Neuronal stem cell (in vitro differentiated cells): ENCODE measurements at regions not wholly inside any gene's neighbourhood (a gene's known extent, or its start where the extent isn't known, plus 50 kb on each side); places are given as distances from the start of the nearest gene placed in this dataset.
"Not testable (repeated sequence)": the region's sequence is repeated elsewhere in the genome, so short reads cannot be mapped to it uniquely, and the experiment has no call there.

ENCODE experiments used
- DNase-seq: peaks from one replicate; pipeline ENCODE4 v3.0.0-alpha.2; 2013; ENCODE audit warnings: low spot score
- H2AFZ ChIP-seq: one replicate; pipeline ENCODE4 v1.6.1; 2013; ENCODE audit warnings: mild to moderate bottlenecking, low read length, inconsistent platforms
- H2AK5ac ChIP-seq: 2 replicates; pipeline ENCODE4 v1.6.1; 2013; ENCODE audit warnings: low read depth, mild to moderate bottlenecking, inconsistent platforms, low read length, moderate library complexity, mixed read lengths
- H2BK120ac ChIP-seq: 2 replicates; pipeline ENCODE4 v1.6.1; 2013; ENCODE audit warnings: low read depth, mild to moderate bottlenecking, inconsistent platforms, low read length, moderate library complexity, mixed read lengths
- H2BK12ac ChIP-seq: one replicate; pipeline ENCODE4 v1.6.1; 2013; ENCODE audit warnings: low read length, inconsistent platforms
- H2BK15ac ChIP-seq: 2 replicates; pipeline ENCODE4 v1.6.1; 2013; ENCODE audit warnings: mild to moderate bottlenecking, low read length, inconsistent platforms, mixed read lengths
- H2BK5ac ChIP-seq: one replicate; pipeline ENCODE4 v1.6.1; 2013; ENCODE audit warnings: inconsistent platforms, mild to moderate bottlenecking, low read length, moderate library complexity
- H3K14ac ChIP-seq: one replicate; pipeline ENCODE4 v1.6.1; 2013; ENCODE audit warnings: low read length, inconsistent platforms
- H3K18ac ChIP-seq: 2 replicates; pipeline ENCODE4 v1.6.1; 2013; ENCODE audit warnings: low read length, inconsistent platforms
- H3K23ac ChIP-seq: 2 replicates; pipeline ENCODE4 v1.6.1; 2013; ENCODE audit warnings: low read depth, mild to moderate bottlenecking, mixed read lengths, low read length, inconsistent platforms; ENCODE audit not compliant: poor library complexity
- H3K27ac ChIP-seq: replicated peaks from 3 replicates; pipeline ENCODE4 v1.5.1; 2013; ENCODE audit warnings: low read length, inconsistent platforms
- H3K27me3 ChIP-seq, 3 experiments: 2 replicates each; pipeline ENCODE4 v1.6.1; 2013; ENCODE audit warnings: low read length in 3 of 3, mild to moderate bottlenecking in 2 of 3, inconsistent platforms in 1 of 3, low read depth in 1 of 3, mixed read lengths in 1 of 3, moderate library complexity in 1 of 3; ENCODE audit not compliant: control insufficient read depth in 3 of 3, insufficient read depth in 3 of 3
- H3K36me3 ChIP-seq, 2 donors: replicated peaks in 1 of 2; 2 replicates each; pipeline ENCODE4 v1.6.1; 2013; ENCODE audit warnings: low read length in 2 of 2; ENCODE audit not compliant: control insufficient read depth in 2 of 2, insufficient read depth in 2 of 2
- H3K4ac ChIP-seq: 2 replicates; pipeline ENCODE4 v1.6.1; 2013; ENCODE audit warnings: inconsistent platforms, mild to moderate bottlenecking, low read length, moderate library complexity
- H3K4me1 ChIP-seq, 2 donors: 1 replicate in 1 of 2; 2 replicates in 1 of 2; pipeline ENCODE4 v1.6.1; 2013; ENCODE audit warnings: low read length in 2 of 2, low read depth in 1 of 2; ENCODE audit not compliant: control insufficient read depth in 2 of 2, insufficient read depth in 1 of 2
- H3K4me2 ChIP-seq: one replicate; pipeline ENCODE4 v1.6.1; 2013; ENCODE audit warnings: mild to moderate bottlenecking, low read length, inconsistent platforms; ENCODE audit not compliant: insufficient read depth, poor library complexity, severe bottlenecking
- H3K4me3 ChIP-seq, 2 donors: 2 replicates each; pipeline ENCODE4 v1.5.1; 2013; ENCODE audit warnings: low read length in 2 of 2, mild to moderate bottlenecking in 2 of 2, inconsistent platforms in 1 of 2, moderate library complexity in 1 of 2
- H3K79me1 ChIP-seq: one replicate; pipeline ENCODE4 v1.6.1; 2013; ENCODE audit warnings: low read depth, mild to moderate bottlenecking, inconsistent platforms, low read length, moderate library complexity
- H3K9ac ChIP-seq: one replicate; pipeline ENCODE4 v1.6.1; 2013; ENCODE audit warnings: mild to moderate bottlenecking, low read depth, low read length, inconsistent platforms; ENCODE audit not compliant: poor library complexity
- H3K9me3 ChIP-seq, 2 donors: replicated peaks in 1 of 2; 2 replicates each; pipeline versions ENCODE3 to v1.6.1; 2013; ENCODE audit warnings: low read length in 2 of 2, mild to moderate bottlenecking in 2 of 2, inconsistent platforms in 1 of 2, low read depth in 1 of 2, mixed read lengths in 1 of 2, moderate library complexity in 1 of 2; ENCODE audit not compliant: control insufficient read depth in 2 of 2, insufficient read depth in 1 of 2
- H4K8ac ChIP-seq: one replicate; pipeline ENCODE4 v1.6.1; 2013; ENCODE audit warnings: low read depth, mild to moderate bottlenecking, inconsistent platforms, low read length, moderate library complexity
- H4K91ac ChIP-seq: one replicate; pipeline ENCODE4 v1.6.1; 2013; ENCODE audit warnings: low read length, low read depth, mild to moderate bottlenecking, inconsistent platforms; ENCODE audit not compliant: poor library complexity
- WGBS, 2 donors: extraction: QIAGEN DNeasy Blood & Tissue Kit; methylation state at CpG; one replicate each; pipeline ENCODE4 v1.1.7; 2013; ENCODE audit warnings: missing lambda C conversion rate in 2 of 2, mixed read lengths in 1 of 2; ENCODE audit not compliant: insufficient read length in 2 of 2, insufficient replicate concordance in 1 of 2; ENCODE audit errors: extremely low coverage in 2 of 2; 5-methylcytosine and 5-hydroxymethylcytosine counted together

- DNase-seq, H2BK120ac ChIP-seq: not testable (repeated sequence)
Observed at GRCh38 chr1:121050097-121050496, 134.0 kb downstream of the FAM72B start.

DNA sequence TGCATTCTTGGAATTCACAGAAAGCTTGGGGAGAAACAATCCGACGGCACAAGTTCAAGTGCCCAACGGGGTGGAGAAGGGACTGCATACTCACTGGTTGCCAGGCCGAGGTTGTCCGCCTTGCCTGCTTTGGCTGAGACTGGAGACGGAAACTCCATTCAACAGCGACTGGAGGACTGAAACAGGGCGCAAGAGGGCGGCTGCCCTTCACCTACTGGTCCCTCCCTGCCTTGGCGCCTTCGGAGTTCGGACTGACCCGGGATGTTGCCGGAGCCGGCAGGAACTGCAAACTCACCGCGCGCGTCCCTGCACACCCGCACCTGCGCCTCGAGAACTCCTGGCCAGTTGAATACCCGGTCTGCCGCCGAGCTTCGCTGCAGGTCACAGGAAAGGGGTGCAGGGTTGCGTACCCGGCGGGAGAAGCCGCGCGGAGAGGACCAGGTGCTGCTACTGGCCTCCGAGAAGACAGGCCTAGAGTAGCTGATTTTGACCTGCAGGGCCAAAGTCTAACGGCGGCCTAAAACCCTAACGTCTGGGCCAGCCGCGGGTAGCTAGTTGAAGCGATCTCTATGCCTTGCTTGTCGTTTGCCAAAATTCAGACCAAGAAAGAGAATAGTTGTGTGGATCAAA, 132.9 kb downstream of the FAM72B start:
- not testable (repeated sequence) for H2AK5ac ChIP-seq, H3K9ac ChIP-seq, H3K9me3 ChIP-seq, H2BK5ac ChIP-seq, H2BK120ac ChIP-seq, H2BK12ac ChIP-seq, H3K4me1 ChIP-seq, H2AFZ ChIP-seq, H3K18ac ChIP-seq, H3K23ac ChIP-seq, H4K8ac ChIP-seq, H4K91ac ChIP-seq, H3K4me2 ChIP-seq, H3K4me3 ChIP-seq, H3K36me3 ChIP-seq, H2BK15ac ChIP-seq, H3K27ac ChIP-seq, H3K79me1 ChIP-seq, H3K14ac ChIP-seq, H3K4ac ChIP-seq
- peak; percentile 0 for DNase-seq
- WGBS, 2 donors: no CpG with 5 or more reads among the region's 40 CpGs
- H3K27me3 ChIP-seq: peaks cover 0 to 12% (median 11%) of the 10 kb centered on the region in 3 experiments

More at GRCh38 chr1:121050097-121050496, 134.0 kb downstream of the FAM72B start:
- not testable (repeated sequence) for H2BK5ac ChIP-seq, H3K23ac ChIP-seq, H3K36me3 ChIP-seq, H3K79me1 ChIP-seq, H4K91ac ChIP-seq, H3K18ac ChIP-seq, H2AFZ ChIP-seq, H3K4ac ChIP-seq, H4K8ac ChIP-seq, H3K14ac ChIP-seq, H3K9ac ChIP-seq, H2BK15ac ChIP-seq, H3K4me3 ChIP-seq, H3K4me2 ChIP-seq, H3K4me1 ChIP-seq, H2AK5ac ChIP-seq, H3K9me3 ChIP-seq, H3K27ac ChIP-seq, H2BK12ac ChIP-seq
- peaks cover 0 to 12% (median 11%) of the 10 kb centered on the region in 3 experiments for H3K27me3 ChIP-seq
- WGBS, 2 donors: no CpG with 5 or more reads among the region's 5 CpGs

GRCh38 chr1:121052081-121052660, 132.0 kb downstream of the FAM72B start:
- not testable (repeated sequence) for H3K4me3 ChIP-seq, H3K9ac ChIP-seq, H3K18ac ChIP-seq, H3K36me3 ChIP-seq, H3K79me1 ChIP-seq, H2BK12ac ChIP-seq, H3K4me2 ChIP-seq, H3K14ac ChIP-seq, H3K4ac ChIP-seq, H2AK5ac ChIP-seq, H2AFZ ChIP-seq, H4K8ac ChIP-seq, H3K9me3 ChIP-seq, H3K4me1 ChIP-seq, H2BK15ac ChIP-seq, H2BK5ac ChIP-seq, H3K27ac ChIP-seq, H4K91ac ChIP-seq, H3K23ac ChIP-seq, H2BK120ac ChIP-seq
- DNase-seq: peak; percentile 0
- peaks cover 0 to 12% (median 11%) of the 10 kb centered on the region in 3 experiments for H3K27me3 ChIP-seq
- WGBS, 2 donors: no CpG with 5 or more reads among the region's 34 CpGs

DNA sequence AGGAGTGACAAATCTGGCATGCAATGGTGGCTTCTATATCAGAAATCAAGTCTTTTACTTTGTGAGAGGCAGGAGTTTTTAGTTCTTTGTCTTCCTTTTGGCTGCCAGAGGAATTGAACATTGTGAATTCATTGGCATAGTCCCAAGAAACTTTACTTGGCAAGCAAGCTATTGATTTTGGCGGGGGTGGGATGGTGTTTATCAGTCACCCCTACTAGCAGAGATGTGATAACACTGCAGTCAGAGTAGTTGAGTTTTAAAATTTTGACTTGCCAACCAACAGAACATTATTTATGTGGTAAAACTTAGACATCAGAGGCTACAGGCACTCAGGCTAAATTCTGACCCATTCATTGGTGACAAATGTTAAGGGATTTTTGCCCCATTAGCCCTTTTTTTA, 129.2 kb downstream of the FAM72B start:
- not testable (repeated sequence) for H3K23ac ChIP-seq, DNase-seq, H3K36me3 ChIP-seq, H3K9me3 ChIP-seq, H3K14ac ChIP-seq, H3K27ac ChIP-seq, H3K4me1 ChIP-seq, H4K8ac ChIP-seq, H4K91ac ChIP-seq, H3K4ac ChIP-seq, H2BK12ac ChIP-seq, H2BK5ac ChIP-seq, H2AK5ac ChIP-seq, H3K4me3 ChIP-seq, H3K9ac ChIP-seq, H3K4me2 ChIP-seq, H2BK15ac ChIP-seq, H2AFZ ChIP-seq, H3K18ac ChIP-seq, H3K79me1 ChIP-seq, H2BK120ac ChIP-seq
- peaks cover 0 to 11% (median 10%) of the 10 kb centered on the region in 3 experiments for H3K27me3 ChIP-seq
- WGBS, 2 donors: no CpG with 5 or more reads among the region's 1 CpG
